HG03097 (cell line): ENCODE measurements at regions not wholly inside any gene's neighbourhood (a gene's known extent, or its start where the extent isn't known, plus 50 kb on each side); places are given as distances from the start of the nearest gene placed in this dataset.

Experiments used
- ATAC-seq: cut with Tn5 transposase; IDR thresholded peaks from one replicate; pipeline ENCODE4 v1.9.1; 2021; ENCODE audit not compliant: unreplicated experiment, low FRiP score

- no peak for ATAC-seq
These were observed 378.2 kb upstream of the AZI2 start for GRCh38 chr3:28726840-28727239.

DNA sequence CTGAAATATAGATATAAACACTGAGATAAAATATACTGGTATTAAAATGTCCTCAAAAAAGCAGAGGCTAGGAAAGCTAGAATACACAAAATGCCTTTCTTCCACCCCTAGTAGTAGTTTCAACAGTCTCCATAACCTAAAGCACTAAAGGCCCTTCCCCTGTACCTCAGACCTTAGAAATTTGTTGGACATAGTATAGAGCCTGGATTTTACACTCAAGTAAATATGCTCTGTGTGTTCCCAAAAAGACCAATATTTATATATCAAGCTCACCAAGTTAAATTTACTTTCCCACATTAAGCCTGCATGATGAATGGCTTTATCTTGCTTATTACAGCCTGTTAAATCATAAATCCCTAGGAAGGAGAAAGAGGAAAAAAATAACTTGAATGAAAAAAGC is 378.7 kb upstream of the AZI2 start:
- no peak for ATAC-seq

- no peak for ATAC-seq
These were observed 389.8 kb upstream of the AZI2 start for GRCh38 chr3:28738425-28738824.

DNA sequence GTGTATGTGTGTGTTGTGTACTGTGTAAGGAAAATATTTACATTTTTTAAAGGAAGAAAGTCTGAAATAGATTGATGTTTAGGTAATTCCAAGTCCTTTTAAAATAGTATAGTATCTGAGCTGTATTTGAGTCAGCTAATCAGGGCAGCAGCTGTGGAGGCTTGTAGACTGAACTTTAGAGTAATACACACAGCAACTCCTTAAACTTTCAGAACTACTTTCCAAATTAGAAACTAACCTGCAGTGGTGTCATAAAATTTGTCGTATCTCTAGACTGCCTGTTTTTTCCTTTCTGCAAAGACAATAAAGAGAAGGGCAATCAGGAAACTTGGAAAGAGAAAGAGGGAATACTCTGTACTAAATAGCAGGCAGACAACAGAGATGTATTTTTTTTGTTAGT is 391.0 kb upstream of the AZI2 start:
- no peak for ATAC-seq

DNA sequence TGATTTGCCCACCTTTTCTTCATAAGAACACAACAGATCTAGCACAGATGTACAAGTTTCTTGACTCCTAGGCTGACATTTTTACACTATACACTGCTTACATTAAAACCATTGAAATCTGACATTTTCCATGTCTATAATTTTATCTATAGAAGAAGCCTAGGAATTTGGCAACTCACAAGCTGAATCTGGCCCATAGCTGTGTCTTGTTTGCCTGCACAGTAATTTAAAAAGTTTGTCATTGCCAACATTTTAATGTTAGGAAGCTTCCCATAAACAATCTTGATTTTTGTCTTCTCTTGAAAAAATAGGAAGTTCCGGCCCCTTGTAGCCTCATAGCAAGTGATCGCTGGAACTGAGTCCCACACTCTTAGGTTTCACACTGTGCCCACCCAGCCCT is 394.6 kb upstream of the AZI2 start:
- no peak for ATAC-seq

- no peak for ATAC-seq
These were observed 395.2 kb upstream of the AZI2 start for GRCh38 chr3:28743831-28744230.

DNA sequence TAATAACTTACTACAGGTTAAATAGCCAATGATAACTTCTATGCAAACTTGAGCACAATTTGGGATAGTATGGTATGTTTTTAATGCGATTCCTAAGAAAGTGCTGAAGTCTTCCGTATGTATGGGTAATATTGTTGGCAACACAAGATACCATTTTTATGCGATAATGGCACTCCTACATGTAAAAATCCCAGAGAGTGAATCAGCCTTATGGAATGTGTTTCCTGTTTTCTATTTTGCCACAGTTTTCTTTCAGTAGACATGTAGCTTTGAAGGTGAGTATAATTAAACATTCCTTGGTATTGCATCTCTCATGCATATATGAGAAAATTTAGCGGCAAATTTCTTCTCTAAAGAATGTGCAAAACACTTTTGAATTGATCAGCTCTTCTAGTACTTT is 396.8 kb upstream of the AZI2 start:
- no peak for ATAC-seq

- ATAC-seq, result no peak
These were observed 397.4 kb upstream of the AZI2 start for GRCh38 chr3:28745916-28746617.

GRCh38 chr3:28746990-28747389 is 398.4 kb upstream of the AZI2 start:
- ATAC-seq, result no peak

DNA sequence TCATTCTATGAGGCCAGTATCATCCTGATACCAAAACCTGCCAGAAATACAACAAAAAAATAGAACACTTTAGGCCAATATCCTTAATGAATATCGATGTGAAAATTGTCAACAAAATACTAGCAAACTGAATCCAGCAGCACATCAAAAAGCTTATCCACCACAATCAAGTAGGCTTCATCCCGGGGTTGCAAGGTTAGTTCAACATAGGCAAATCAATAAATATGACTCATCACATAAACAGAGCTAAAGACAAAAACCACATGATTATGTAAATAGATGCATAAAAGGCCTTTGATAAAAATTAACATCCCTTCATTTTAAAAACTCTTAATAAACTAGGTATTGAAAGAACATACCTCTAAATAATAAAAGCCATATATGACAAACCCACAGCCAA is 403.2 kb upstream of the AZI2 start:
- ATAC-seq, result no peak

DNA sequence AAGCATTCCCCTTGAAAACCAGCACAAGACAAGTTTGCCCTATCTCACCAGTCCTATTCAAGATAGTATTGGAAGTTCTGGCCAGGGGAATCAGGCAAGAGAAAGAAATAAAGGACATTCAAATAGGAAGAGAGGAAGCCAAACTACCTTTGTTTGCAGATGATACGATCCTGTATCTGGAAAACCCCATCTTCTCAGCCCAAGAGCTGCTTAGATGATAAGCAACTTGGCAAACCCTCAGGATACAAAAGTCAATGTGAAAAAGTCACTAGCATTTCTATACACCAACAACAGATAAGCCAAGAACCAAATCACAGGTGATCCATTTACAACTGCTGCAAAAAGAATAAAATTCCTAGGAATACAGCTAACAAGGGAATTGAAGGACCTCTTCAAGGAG is 403.7 kb upstream of the AZI2 start:
- no peak for ATAC-seq

DNA sequence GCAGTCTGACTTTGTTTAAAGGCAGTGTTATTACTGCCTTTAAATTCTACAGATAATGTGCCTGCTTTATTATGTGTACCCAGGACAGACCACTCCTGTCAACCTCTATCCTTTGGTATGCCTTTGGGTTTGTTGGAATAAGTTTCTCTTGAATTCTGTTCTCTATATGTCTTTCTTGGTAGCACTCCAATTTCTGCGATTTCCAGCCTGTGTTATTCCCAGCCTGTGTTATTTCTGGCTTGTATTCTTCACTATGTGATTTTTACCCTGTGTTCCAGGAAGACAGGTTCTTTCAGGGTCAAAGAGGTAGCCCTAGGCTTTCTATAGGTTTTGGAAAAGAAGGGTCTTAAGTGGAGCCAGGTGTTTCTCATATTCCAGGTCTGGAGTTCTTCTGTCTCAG is 407.4 kb upstream of the AZI2 start:
- ATAC-seq, result no peak

DNA sequence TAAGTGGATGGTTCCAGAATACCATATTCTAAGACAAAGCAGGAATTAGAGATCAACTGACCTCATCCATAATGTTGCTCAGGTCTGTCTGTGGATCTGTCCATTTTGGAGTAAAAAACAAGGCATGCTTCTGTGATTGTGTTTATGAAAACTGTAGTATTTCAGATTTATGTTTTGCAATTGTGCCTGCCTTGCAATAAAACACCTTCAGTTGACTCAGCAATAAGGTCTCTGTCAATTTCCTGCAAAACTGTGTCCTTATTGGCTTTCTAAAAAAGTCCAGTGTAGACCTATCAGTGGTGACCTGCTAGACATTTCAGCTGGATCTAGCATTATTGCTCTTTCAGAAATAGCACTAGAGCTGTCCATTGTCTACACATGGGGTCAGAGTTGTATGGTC is 409.5 kb upstream of the AZI2 start:
- ATAC-seq, result no peak

GRCh38 chr3:28761375-28761774 is 412.8 kb upstream of the AZI2 start:
- no peak for ATAC-seq

DNA sequence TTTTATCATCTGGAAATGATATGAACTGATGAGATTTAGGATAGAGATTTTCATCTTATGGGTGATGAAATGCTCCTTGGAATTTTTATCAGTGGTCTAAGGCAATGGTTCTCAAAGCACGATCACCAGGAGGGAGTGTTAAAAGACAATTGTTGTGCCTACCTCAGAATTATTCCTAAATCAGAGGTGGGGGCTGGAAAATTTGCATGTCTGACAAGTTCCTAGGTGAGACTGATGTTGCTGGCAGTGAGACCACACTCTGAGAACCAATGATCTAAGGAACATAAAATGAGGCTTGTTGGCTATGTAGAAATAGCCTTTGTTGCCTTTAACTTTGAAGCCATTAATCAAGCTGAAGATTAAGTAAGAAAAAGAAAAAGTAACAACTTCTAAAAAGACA is 416.6 kb upstream of the AZI2 start:
- ATAC-seq, result no peak

DNA sequence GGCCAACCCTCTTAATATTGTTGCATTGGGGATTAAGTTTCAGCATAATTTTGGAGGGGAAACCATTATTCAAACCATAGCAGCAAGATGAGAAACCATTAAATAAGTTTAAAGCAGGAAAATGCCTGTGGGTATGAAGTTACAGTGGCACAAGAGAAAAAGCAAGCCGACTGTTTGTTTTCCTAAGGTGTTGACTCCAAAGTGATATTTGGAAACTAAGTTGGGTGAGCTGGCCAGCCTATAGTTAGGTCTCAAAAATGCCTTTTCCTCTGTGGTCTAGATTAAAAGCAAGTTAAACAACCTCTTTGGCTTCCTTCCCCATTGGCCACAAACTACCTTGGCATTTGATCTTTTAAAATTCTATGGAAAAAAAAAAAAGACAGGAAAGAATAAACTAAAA is 419.8 kb upstream of the AZI2 start:
- no peak for ATAC-seq

- ATAC-seq, result no peak
These were observed 429.3 kb upstream of the AZI2 start for GRCh38 chr3:28777806-28778475.

GRCh38 chr3:28780480-28780879 is 431.9 kb upstream of the AZI2 start:
- ATAC-seq, result no peak

- no peak for ATAC-seq
These were observed 432.4 kb upstream of the AZI2 start for GRCh38 chr3:28781053-28781452.

DNA sequence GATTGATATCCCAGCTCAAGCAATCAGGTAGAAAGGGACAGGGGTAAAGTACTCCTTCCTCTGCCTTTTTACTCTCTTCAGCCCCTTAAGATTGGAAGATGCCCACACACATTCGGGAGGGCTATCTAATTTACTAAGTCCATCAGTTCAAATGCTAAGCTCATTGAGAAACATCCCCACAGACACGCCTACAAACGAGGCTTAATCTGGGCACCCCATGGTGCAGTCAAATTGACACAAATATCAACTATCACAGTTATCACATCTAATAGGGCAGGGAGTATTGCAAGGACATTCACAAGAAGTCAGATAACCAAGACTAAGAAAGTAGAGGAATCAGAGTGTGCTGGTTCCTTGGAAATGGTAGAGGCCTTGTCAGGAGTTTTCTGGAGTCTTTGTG is 437.8 kb upstream of the AZI2 start:
- no peak for ATAC-seq

GRCh38 chr3:28788571-28788970 is 439.9 kb upstream of the AZI2 start:
- no peak for ATAC-seq

- ATAC-seq, result no peak
These were observed 443.2 kb upstream of the AZI2 start for GRCh38 chr3:28791713-28792255.
